ENCODE measurements at regions not wholly inside any gene's neighbourhood (a gene's known extent, or its start where the extent isn't known, plus 50 kb on each side); places are given as distances from the start of the nearest gene placed in this dataset.

DNA sequence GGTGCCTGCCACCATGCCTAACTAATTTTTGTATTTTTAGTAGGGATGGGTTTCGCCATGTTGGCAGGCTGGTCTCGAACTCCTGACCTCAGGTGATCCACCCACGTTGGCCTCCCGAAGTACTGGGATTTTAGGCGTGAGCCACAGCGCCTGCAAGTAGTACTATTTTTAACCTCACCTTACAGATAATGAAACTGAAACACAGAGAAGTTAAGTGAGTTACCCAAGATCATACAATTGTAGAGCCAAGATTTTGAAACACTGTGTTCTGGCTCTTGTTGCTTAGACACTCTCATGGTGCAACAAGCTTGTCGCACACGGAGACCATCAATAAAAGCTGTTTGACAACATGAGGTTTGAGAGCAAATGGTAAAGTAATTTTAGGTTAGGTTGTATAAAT is 159.1 kb upstream of the LMNTD1 start:
- TF ChIP-seq, protein P1, sequence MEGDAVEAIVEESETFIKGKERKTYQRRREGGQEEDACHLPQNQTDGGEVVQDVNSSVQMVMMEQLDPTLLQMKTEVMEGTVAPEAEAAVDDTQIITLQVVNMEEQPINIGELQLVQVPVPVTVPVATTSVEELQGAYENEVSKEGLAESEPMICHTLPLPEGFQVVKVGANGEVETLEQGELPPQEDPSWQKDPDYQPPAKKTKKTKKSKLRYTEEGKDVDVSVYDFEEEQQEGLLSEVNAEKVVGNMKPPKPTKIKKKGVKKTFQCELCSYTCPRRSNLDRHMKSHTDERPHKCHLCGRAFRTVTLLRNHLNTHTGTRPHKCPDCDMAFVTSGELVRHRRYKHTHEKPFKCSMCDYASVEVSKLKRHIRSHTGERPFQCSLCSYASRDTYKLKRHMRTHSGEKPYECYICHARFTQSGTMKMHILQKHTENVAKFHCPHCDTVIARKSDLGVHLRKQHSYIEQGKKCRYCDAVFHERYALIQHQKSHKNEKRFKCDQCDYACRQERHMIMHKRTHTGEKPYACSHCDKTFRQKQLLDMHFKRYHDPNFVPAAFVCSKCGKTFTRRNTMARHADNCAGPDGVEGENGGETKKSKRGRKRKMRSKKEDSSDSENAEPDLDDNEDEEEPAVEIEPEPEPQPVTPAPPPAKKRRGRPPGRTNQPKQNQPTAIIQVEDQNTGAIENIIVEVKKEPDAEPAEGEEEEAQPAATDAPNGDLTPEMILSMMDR (conservative IDR thresholded peaks at IDR 0.05; ENCODE audit: low read length), result no peak
- TF ChIP-seq EZH2phosphoT487 (IDR thresholded peaks at IDR 0.05; ENCODE audit: borderline replicate concordance, low read depth, low read length), result no peak
